Activated naive CD8-positive, alpha-beta T cell treated with anti-CD3 and anti-CD28 coated beads, Interleukin-2, amount 10 ng/mL, durations not matched to agents 7 days and 5 days (primary cell): ENCODE measurements at regions not wholly inside any gene's neighbourhood (a gene's known extent, or its start where the extent isn't known, plus 50 kb on each side); places are given as distances from the start of the nearest gene placed in this dataset.

Experiments used
- ATAC-seq: fragments of 150-1000 bp; cut with Tn5 transposase; one replicate; pipeline ENCODE4 v1.10.0; 2021; ENCODE audit warnings: low read depth, moderate library complexity
- POLR2A ChIA-PET: fragments of 350-600 bp; sonication (Branson Sonifier 250); formaldehyde crosslinking; loops from one replicate; lab custom pipeline; 2021; ENCODE audit warnings: antibody characterized with exemption; lab: Charles Lee
- DNase-seq: peaks from one replicate; pipeline ENCODE4 v3.0.0; 2021
- H3K27ac Mint-ChIP-seq: one replicate; pipeline ENCODE4 v1.8.0; 2022; ENCODE audit warnings: mild to moderate bottlenecking, mixed read lengths
- H3K27me3 Mint-ChIP-seq: one replicate; pipeline ENCODE4 v1.8.0; 2022; ENCODE audit warnings: mild to moderate bottlenecking, moderate library complexity, mixed read lengths
- H3K36me3 Mint-ChIP-seq: one replicate; pipeline ENCODE4 v1.8.0; 2021; ENCODE audit warnings: mild to moderate bottlenecking, mixed read lengths
- H3K4me1 Mint-ChIP-seq: one replicate; pipeline ENCODE4 v1.8.0; 2021; ENCODE audit warnings: mixed read lengths
- H3K4me3 Mint-ChIP-seq: one replicate; pipeline ENCODE4 v1.8.0; 2022; ENCODE audit warnings: mild to moderate bottlenecking, moderate library complexity, mixed read lengths
- H3K9me3 Mint-ChIP-seq: one replicate; pipeline ENCODE4 v1.8.0; 2021; ENCODE audit warnings: mixed read lengths

- DNase-seq (no peak), ATAC-seq (no peak)
- no peaks in the 10 kb centered on the region for H3K4me1 Mint-ChIP-seq
- H3K4me3 Mint-ChIP-seq, result no peak overlapping the region
- POLR2A ChIA-PET, result no interaction called here
- no peak overlapping the region for H3K27ac Mint-ChIP-seq
- H3K9me3 Mint-ChIP-seq, result no peaks in the 10 kb centered on the region
- H3K36me3 Mint-ChIP-seq, result no peaks in the 10 kb centered on the region
- H3K27me3 Mint-ChIP-seq, result no peaks in the 10 kb centered on the region
These were observed 130.8 kb upstream of the DKK2 start for GRCh38 chr4:107166873-107167450.

GRCh38 chr4:107166181-107166580 lies 130.1 kb upstream of the DKK2 start:
- H3K27ac Mint-ChIP-seq, result no peak overlapping the region

GRCh38 chr4:107164962-107165475 lies 128.9 kb upstream of the DKK2 start:
- POLR2A ChIA-PET, result no interaction called here
- no peak overlapping the region for H3K27ac Mint-ChIP-seq
- DNase-seq (no peak), ATAC-seq (no peak)
- no peaks in the 10 kb centered on the region for H3K27me3 Mint-ChIP-seq
- no peaks in the 10 kb centered on the region for H3K9me3 Mint-ChIP-seq
- H3K4me1 Mint-ChIP-seq, result no peaks in the 10 kb centered on the region
- H3K4me3 Mint-ChIP-seq, result no peak overlapping the region
- no peaks in the 10 kb centered on the region for H3K36me3 Mint-ChIP-seq

More at GRCh38 chr4:107166181-107166580, 130.1 kb upstream of the DKK2 start:
- Mint-ChIP-seq H3K27me3 (no peaks in the 10 kb centered on the region), H3K4me1 (no peaks in the 10 kb centered on the region), H3K9me3 (no peaks in the 10 kb centered on the region), H3K36me3 (no peaks in the 10 kb centered on the region), H3K4me3 (no peak overlapping the region)
- no peak for DNase-seq
- POLR2A ChIA-PET, result no interaction called here
- ATAC-seq, result no peak

- Mint-ChIP-seq H3K9me3 (no peaks in the 10 kb centered on the region), H3K4me1 (no peaks in the 10 kb centered on the region), H3K36me3 (no peaks in the 10 kb centered on the region), H3K27ac (no peak overlapping the region), H3K27me3 (no peaks in the 10 kb centered on the region), H3K4me3 (no peak overlapping the region)
- no peak for ATAC-seq
- POLR2A ChIA-PET, result no interaction called here
- DNase-seq, result no peak
These were observed 120.3 kb upstream of the DKK2 start for GRCh38 chr4:107156443-107156842.

GRCh38 chr4:107155366-107155765 lies 119.3 kb upstream of the DKK2 start:
- H3K9me3 Mint-ChIP-seq, result no peaks in the 10 kb centered on the region
- H3K27ac Mint-ChIP-seq, result no peak overlapping the region
- no peak overlapping the region for H3K4me3 Mint-ChIP-seq
- POLR2A ChIA-PET, result no interaction called here
- DNase-seq (no peak), ATAC-seq (no peak)
- no peaks in the 10 kb centered on the region for H3K36me3 Mint-ChIP-seq
- H3K4me1 Mint-ChIP-seq, result no peaks in the 10 kb centered on the region
- H3K27me3 Mint-ChIP-seq, result no peaks in the 10 kb centered on the region

- H3K4me1 Mint-ChIP-seq, result no peaks in the 10 kb centered on the region
- ATAC-seq (no peak), DNase-seq (no peak)
- H3K27ac Mint-ChIP-seq, result no peak overlapping the region
- H3K9me3 Mint-ChIP-seq, result no peaks in the 10 kb centered on the region
- POLR2A ChIA-PET, result no interaction called here
- no peak overlapping the region for H3K4me3 Mint-ChIP-seq
- no peaks in the 10 kb centered on the region for H3K36me3 Mint-ChIP-seq
- H3K27me3 Mint-ChIP-seq, result no peaks in the 10 kb centered on the region
These were observed 117.8 kb upstream of the DKK2 start for GRCh38 chr4:107153956-107154355.

- H3K9me3 Mint-ChIP-seq, result no peaks in the 10 kb centered on the region
- POLR2A ChIA-PET, result no interaction called here
These were observed 117.1 kb upstream of the DKK2 start for GRCh38 chr4:107153228-107153627.

GRCh38 chr4:107151173-107151572 lies 115.1 kb upstream of the DKK2 start:
- Mint-ChIP-seq H3K9me3 (no peaks in the 10 kb centered on the region), H3K27me3 (no peaks in the 10 kb centered on the region), H3K4me1 (no peaks in the 10 kb centered on the region), H3K36me3 (no peaks in the 10 kb centered on the region), H3K27ac (no peak overlapping the region), H3K4me3 (no peak overlapping the region)
- ATAC-seq, result no peak
- DNase-seq, result no peak
- POLR2A ChIA-PET, result no interaction called here

More at GRCh38 chr4:107153228-107153627, 117.1 kb upstream of the DKK2 start:
- Mint-ChIP-seq H3K36me3 (no peaks in the 10 kb centered on the region), H3K27ac (no peak overlapping the region), H3K4me3 (no peak overlapping the region), H3K27me3 (no peaks in the 10 kb centered on the region), H3K4me1 (no peaks in the 10 kb centered on the region)
- no peak for DNase-seq
- ATAC-seq, result no peak

GRCh38 chr4:107148904-107149303 lies 112.8 kb upstream of the DKK2 start:
- Mint-ChIP-seq H3K27ac (no peak overlapping the region), H3K27me3 (no peaks in the 10 kb centered on the region), H3K36me3 (no peaks in the 10 kb centered on the region), H3K9me3 (no peaks in the 10 kb centered on the region), H3K4me1 (no peaks in the 10 kb centered on the region), H3K4me3 (no peak overlapping the region)
- POLR2A ChIA-PET, result no interaction called here
- no peak for ATAC-seq
- no peak for DNase-seq

GRCh38 chr4:107147873-107148272 lies 111.8 kb upstream of the DKK2 start:
- no peak for DNase-seq
- ATAC-seq, result no peak
- no peaks in the 10 kb centered on the region for H3K9me3 Mint-ChIP-seq
- H3K27ac Mint-ChIP-seq, result no peak overlapping the region
- H3K4me1 Mint-ChIP-seq, result no peaks in the 10 kb centered on the region
- no peaks in the 10 kb centered on the region for H3K36me3 Mint-ChIP-seq
- POLR2A ChIA-PET, result no interaction called here
- no peak overlapping the region for H3K4me3 Mint-ChIP-seq
- H3K27me3 Mint-ChIP-seq, result no peaks in the 10 kb centered on the region

GRCh38 chr4:107138433-107138832 lies 102.3 kb upstream of the DKK2 start:
- Mint-ChIP-seq H3K27ac (no peak overlapping the region), H3K27me3 (no peaks in the 10 kb centered on the region), H3K4me3 (no peak overlapping the region), H3K4me1 (no peaks in the 10 kb centered on the region), H3K9me3 (no peaks in the 10 kb centered on the region), H3K36me3 (no peaks in the 10 kb centered on the region)
- POLR2A ChIA-PET, result no interaction called here
- ATAC-seq (no peak), DNase-seq (no peak)

GRCh38 chr4:107133965-107134653 lies 98.0 kb upstream of the DKK2 start:
- H3K9me3 Mint-ChIP-seq, result no peaks in the 10 kb centered on the region
- DNase-seq (no peak), ATAC-seq (no peak)
- H3K27ac Mint-ChIP-seq, result no peak overlapping the region
- POLR2A ChIA-PET, result no interaction called here
- H3K36me3 Mint-ChIP-seq, result no peaks in the 10 kb centered on the region
- H3K27me3 Mint-ChIP-seq, result no peaks in the 10 kb centered on the region
- H3K4me1 Mint-ChIP-seq, result no peaks in the 10 kb centered on the region
- no peak overlapping the region for H3K4me3 Mint-ChIP-seq

- Mint-ChIP-seq H3K9me3 (no peaks in the 10 kb centered on the region), H3K4me3 (no peak overlapping the region)
- no peak for DNase-seq
These were observed 95.2 kb upstream of the DKK2 start for GRCh38 chr4:107131295-107131694.

GRCh38 chr4:107130157-107130556 lies 94.0 kb upstream of the DKK2 start:
- DNase-seq (no peak), ATAC-seq (no peak)
- H3K4me3 Mint-ChIP-seq, result no peak overlapping the region
- H3K36me3 Mint-ChIP-seq, result no peaks in the 10 kb centered on the region
- H3K27ac Mint-ChIP-seq, result no peak overlapping the region
- POLR2A ChIA-PET, result no interaction called here
- H3K4me1 Mint-ChIP-seq, result no peaks in the 10 kb centered on the region
- no peaks in the 10 kb centered on the region for H3K27me3 Mint-ChIP-seq
- H3K9me3 Mint-ChIP-seq, result no peaks in the 10 kb centered on the region

More at GRCh38 chr4:107131295-107131694, 95.2 kb upstream of the DKK2 start:
- Mint-ChIP-seq H3K4me1 (no peaks in the 10 kb centered on the region), H3K27me3 (no peaks in the 10 kb centered on the region), H3K27ac (no peak overlapping the region), H3K36me3 (no peaks in the 10 kb centered on the region)
- no peak for ATAC-seq
- POLR2A ChIA-PET, result no interaction called here
